GM23338 (cell line): ENCODE measurements at regions not wholly inside any gene's neighbourhood (a gene's known extent, or its start where the extent isn't known, plus 50 kb on each side); places are given as distances from the start of the nearest gene placed in this dataset.

Experiments
- ATAC-seq: fragments of 200-7000 bp; cut with Tn5 transposase; 3 replicates; pipeline ENCODE4 v1.9.1; 2020
- DNase-seq: peaks from one replicate; pipeline ENCODE4 v3.0.0-alpha.2; 2015; ENCODE audit warnings: low spot score
- H2AFZ ChIP-seq: fragments of 200-600 bp; sonication (generic); 2 replicates; pipeline ENCODE4 v1.8.0; 2016; ENCODE audit warnings: antibody characterized with exemption, mild to moderate bottlenecking, moderate library complexity
- H3F3A ChIP-seq: fragments of 200-600 bp; sonication (generic); replicated peaks from 2 replicates; pipeline ENCODE4 v1.8.0; 2017; ENCODE audit warnings: antibody characterized with exemption, mixed run types, low read depth
- H3K27ac ChIP-seq: fragments of 200-600 bp; sonication (generic); 2 replicates; pipeline ENCODE4 v1.6.1; 2016; ENCODE audit warnings: low read depth
- H3K27me3 ChIP-seq: fragments of 200-600 bp; sonication (generic); 2 replicates; pipeline ENCODE4 v1.8.0; 2016; ENCODE audit warnings: mild to moderate bottlenecking, mixed run types, moderate library complexity; ENCODE audit not compliant: insufficient read depth
- H3K36me3 ChIP-seq: fragments of 200-600 bp; sonication (generic); 2 replicates; pipeline ENCODE4 v1.8.0; 2016; ENCODE audit warnings: mild to moderate bottlenecking; ENCODE audit not compliant: insufficient read depth
- H3K4me1 ChIP-seq: fragments of 200-600 bp; sonication (generic); 2 replicates; pipeline ENCODE4 v1.8.0; 2016; ENCODE audit warnings: mild to moderate bottlenecking, moderate library complexity; ENCODE audit not compliant: insufficient read depth
- H3K4me2 ChIP-seq: fragments of 200-600 bp; sonication (generic); 2 replicates; pipeline ENCODE4 v1.7.1; 2017; ENCODE audit warnings: mixed run types
- H3K4me3 ChIP-seq: fragments of 200-600 bp; sonication (generic); 2 replicates; pipeline ENCODE4 v1.6.1; 2016; ENCODE audit warnings: mixed run types
- H3K79me2 ChIP-seq: fragments of 200-600 bp; sonication (generic); replicated peaks from 2 replicates; pipeline ENCODE4 v1.8.0; 2017; ENCODE audit warnings: mild to moderate bottlenecking; ENCODE audit not compliant: insufficient read depth
- H3K9me2 ChIP-seq: fragments of 200-600 bp; sonication (generic); 2 replicates; pipeline ENCODE4 v1.8.0; 2017; ENCODE audit not compliant: insufficient read depth
- H4K20me1 ChIP-seq: fragments of 200-600 bp; sonication (generic); replicated peaks from 2 replicates; pipeline ENCODE4 v1.8.0; 2017; ENCODE audit warnings: mild to moderate bottlenecking; ENCODE audit not compliant: insufficient read depth
- H3K27ac Mint-ChIP-seq: 2 replicates; pipeline ENCODE4 v1.8.0; 2020; ENCODE audit warnings: inconsistent platforms, mild to moderate bottlenecking, moderate library complexity, mixed read lengths
- H3K27me3 Mint-ChIP-seq: 3 replicates; pipeline ENCODE4 v1.8.0; 2022; ENCODE audit warnings: low read depth, mild to moderate bottlenecking, moderate library complexity, mixed read lengths, inconsistent platforms; ENCODE audit not compliant: insufficient read depth, poor library complexity
- H3K36me3 Mint-ChIP-seq: 3 replicates; pipeline ENCODE4 v1.8.0; 2021; ENCODE audit warnings: low read depth, mild to moderate bottlenecking, inconsistent platforms, moderate library complexity, mixed read lengths
- H3K4me1 Mint-ChIP-seq: 3 replicates; pipeline ENCODE4 v1.8.0; 2020; ENCODE audit warnings: mild to moderate bottlenecking, inconsistent platforms, mixed read lengths
- H3K4me3 Mint-ChIP-seq: 3 replicates; pipeline ENCODE4 v1.8.0; 2021; ENCODE audit warnings: moderate library complexity, mild to moderate bottlenecking, inconsistent platforms, mixed read lengths
- H3K9me3 Mint-ChIP-seq: 3 replicates; pipeline ENCODE4 v1.8.0; 2020; ENCODE audit warnings: moderate library complexity, mild to moderate bottlenecking, inconsistent platforms, mixed read lengths
- CREB1 ChIP-seq: fragments of 250-450 bp; sonication (Bioruptor Pico); IDR thresholded peaks from 2 replicates; pipeline ENCODE4 v1.5.0; 2020; ENCODE audit warnings: low read depth, mild to moderate bottlenecking, moderate library complexity
- CTCF ChIP-seq, 2 experiments: fragments of 200-600 bp in 1 of 2; sonication (generic) in 1 of 2; conservative IDR thresholded peaks; 2 replicates each; pipeline versions ENCODE4 v1.5.1 to v1.6.1; 2016 to 2017; ENCODE audit warnings: antibody characterized with exemption in 2 of 2, low read depth in 2 of 2, mild to moderate bottlenecking in 2 of 2, moderate library complexity in 1 of 2
- ETS1 ChIP-seq: IDR thresholded peaks from 2 replicates; pipeline ENCODE4 v1.6.1; 2016; ENCODE audit warnings: antibody characterized with exemption
- EZH2 ChIP-seq: fragments of 200-600 bp; sonication (generic); IDR thresholded peaks from one replicate; pipeline ENCODE4 v1.8.0; 2017; ENCODE audit warnings: antibody characterized with exemption, mild to moderate bottlenecking, low read depth; ENCODE audit not compliant: unreplicated experiment
- NANOG ChIP-seq: IDR thresholded peaks from 2 replicates; pipeline ENCODE4 v1.6.1; 2016; ENCODE audit warnings: antibody characterized with exemption, borderline replicate concordance
- POLR2AphosphoS5 ChIP-seq: IDR thresholded peaks from 2 replicates; pipeline ENCODE4 v1.6.1; 2016; ENCODE audit warnings: antibody characterized with exemption, low read depth
- REST ChIP-seq: IDR thresholded peaks from one replicate; pipeline ENCODE4 v1.6.1; 2018; ENCODE audit warnings: antibody characterized with exemption; ENCODE audit not compliant: unreplicated experiment
- STAT1 ChIP-seq: IDR thresholded peaks from one replicate; pipeline ENCODE4 v1.6.1; 2016; ENCODE audit warnings: antibody characterized with exemption; ENCODE audit not compliant: unreplicated experiment
- ZNF114 ChIP-seq: fragments of 250-450 bp; sonication (Bioruptor Pico); IDR thresholded peaks from 2 replicates; pipeline ENCODE4 v1.5.0; 2020; ENCODE audit warnings: mild to moderate bottlenecking, moderate library complexity

GRCh38 chr2:44833171-44834069, 108.1 kb upstream of the SIX3 start:
- no peaks in the 10 kb centered on the region for H3K9me3 Mint-ChIP-seq
- peaks cover 6% of the 10 kb centered on the region for H3K9me2 ChIP-seq
- H3K27me3 ChIP-seq = no peaks in the 10 kb centered on the region
- H3K4me1 ChIP-seq = no peaks in the 10 kb centered on the region
- no peaks in the 10 kb centered on the region for H3K79me2 ChIP-seq
- H3K36me3 ChIP-seq = no peaks in the 10 kb centered on the region
- no peak overlapping the region for H3K4me3 ChIP-seq
- H3K4me1 Mint-ChIP-seq = no peaks in the 10 kb centered on the region
- TF ChIP-seq EZH2 (no peak), POLR2AphosphoS5 (no peak), REST (no peak), ETS1 (no peak), NANOG (no peak)
- H3K27ac Mint-ChIP-seq = no peak overlapping the region
- no peak for ATAC-seq
- H3K4me2 ChIP-seq = no peak overlapping the region
- no peak overlapping the region for H2AFZ ChIP-seq
- no peak for DNase-seq
- no peaks in the 10 kb centered on the region for H3K27me3 Mint-ChIP-seq
- no peaks in the 10 kb centered on the region for H3K36me3 Mint-ChIP-seq
- H3F3A ChIP-seq = no peaks in the 10 kb centered on the region
- no peak overlapping the region for H3K27ac ChIP-seq
- H4K20me1 ChIP-seq = no peaks in the 10 kb centered on the region
- no peak overlapping the region for H3K4me3 Mint-ChIP-seq

GRCh38 chr2:44834656-44835055, 106.8 kb upstream of the SIX3 start:
- Mint-ChIP-seq H3K4me1 (no peaks in the 10 kb centered on the region), H3K36me3 (no peaks in the 10 kb centered on the region), H3K9me3 (no peaks in the 10 kb centered on the region), H3K27me3 (no peaks in the 10 kb centered on the region), H3K27ac (no peak overlapping the region), H3K4me3 (no peak overlapping the region)
- ATAC-seq (no peak), DNase-seq (no peak)
- Histone ChIP-seq H3K4me1 (no peaks in the 10 kb centered on the region), H4K20me1 (no peaks in the 10 kb centered on the region), H3K9me2 (peaks cover 6% of the 10 kb centered on the region), H3K4me3 (no peak overlapping the region), H3K4me2 (no peak overlapping the region), H3K79me2 (no peaks in the 10 kb centered on the region), H3K27ac (no peak overlapping the region), H3K27me3 (no peaks in the 10 kb centered on the region), H3K36me3 (no peaks in the 10 kb centered on the region), H2AFZ (no peak overlapping the region; the same call in 1 of the 2 replicates), H3F3A (no peaks in the 10 kb centered on the region)
- TF ChIP-seq POLR2AphosphoS5 (no peak), ETS1 (no peak), REST (no peak), ZNF114 (CRISPR knock-in tag) (no peak), CTCF (conservative IDR thresholded peaks at IDR 0.05; ENCODE audit: low read depth in 2 of 2) (no peak), CREB1 (CRISPR knock-in tag) (no peak), STAT1 (no peak), EZH2 (no peak)
